Right renal cortex interstitium (tissue), 3 donors: ENCODE measurements at regions not wholly inside any gene's neighbourhood (a gene's known extent, or its start where the extent isn't known, plus 50 kb on each side); places are given as distances from the start of the nearest gene placed in this dataset.

Source experiments
- DNase-seq, 3 donors: peaks; one replicate each; pipeline ENCODE4 v3.0.0-alpha.2; 2013; ENCODE audit warnings: low read depth in 3 of 3, low spot score in 2 of 3

GRCh38 chr2:122096761-122097160 lies 341.3 kb downstream of the TSN start:
- no peak for DNase-seq

- DNase-seq, result no peak
Measured at GRCh38 chr2:122098306-122098705, 342.9 kb downstream of the TSN start.

GRCh38 chr2:122100346-122100745 lies 344.9 kb downstream of the TSN start:
- DNase-seq, result no peak

GRCh38 chr2:122100756-122101155 lies 345.3 kb downstream of the TSN start:
- no peak for DNase-seq

- DNase-seq, result no peak
Measured at GRCh38 chr2:122101319-122101718, 345.9 kb downstream of the TSN start.

GRCh38 chr2:122105171-122105876 lies 349.9 kb downstream of the TSN start:
- DNase-seq, result no peak

- no peak for DNase-seq
Measured at GRCh38 chr2:122105877-122106206, 350.4 kb downstream of the TSN start.

GRCh38 chr2:122108186-122108585 lies 352.7 kb downstream of the TSN start:
- no peak for DNase-seq

- DNase-seq, result no peak
Measured at GRCh38 chr2:122112216-122113005, 357.0 kb downstream of the TSN start.

- no peak for DNase-seq
Measured at GRCh38 chr2:122114421-122114820, 359.0 kb downstream of the TSN start.

GRCh38 chr2:122117371-122117770 lies 361.9 kb downstream of the TSN start:
- DNase-seq, result no peak

GRCh38 chr2:122129399-122129798 lies 373.9 kb downstream of the TSN start:
- no peak for DNase-seq

GRCh38 chr2:122132147-122132691 lies 376.8 kb downstream of the TSN start:
- DNase-seq, result no peak

- DNase-seq, result no peak
Measured at GRCh38 chr2:122135021-122135937, 379.8 kb downstream of the TSN start.

GRCh38 chr2:122136056-122136455 lies 380.6 kb downstream of the TSN start:
- DNase-seq, result no peak

- DNase-seq, result no peak
Measured at GRCh38 chr2:122138561-122138960, 383.1 kb downstream of the TSN start.

GRCh38 chr2:122139739-122140420 lies 384.4 kb downstream of the TSN start:
- DNase-seq, result no peak

GRCh38 chr2:122144884-122145283 lies 389.4 kb downstream of the TSN start:
- DNase-seq, result no peak

- no peak for DNase-seq
Measured at GRCh38 chr2:122145856-122146255, 390.4 kb downstream of the TSN start.

- no peak for DNase-seq
Measured at GRCh38 chr2:122148128-122148767, 392.8 kb downstream of the TSN start.
